GM12873 (cell line): ENCODE measurements at regions not wholly inside any gene's neighbourhood (a gene's known extent, or its start where the extent isn't known, plus 50 kb on each side); places are given as distances from the start of the nearest gene placed in this dataset.

Experiments used
- TF ChIP-seq, protein P1 (sequence below): IDR thresholded peaks from 2 replicates; pipeline ENCODE4 v1.5.1; 2012; ENCODE audit warnings: low read depth, mild to moderate bottlenecking, moderate library complexity, low read length, control low read depth; ENCODE audit not compliant: insufficient read depth; ENCODE audit errors: missing control alignments

DNA sequence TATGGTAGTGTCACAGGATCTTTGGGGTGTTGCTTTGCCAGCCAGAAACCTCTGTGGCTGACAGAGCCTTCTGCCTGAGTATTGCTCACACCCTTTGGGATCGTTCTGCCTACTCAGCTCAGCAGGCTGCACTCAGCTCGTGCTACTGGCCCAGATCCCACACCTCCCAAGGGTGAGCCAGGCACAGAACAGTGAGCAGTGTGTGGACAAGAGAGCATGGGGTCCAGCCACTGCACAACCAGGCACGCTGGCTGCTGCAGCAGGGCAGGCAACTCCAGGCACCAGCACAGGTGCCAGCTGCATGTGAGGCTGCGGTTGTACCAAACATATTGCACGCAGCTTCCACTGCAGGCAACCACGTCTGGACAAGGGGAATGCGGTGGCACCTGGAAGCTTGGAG is 84.9 kb downstream of the CYB561 start:
- TF ChIP-seq, protein P1, sequence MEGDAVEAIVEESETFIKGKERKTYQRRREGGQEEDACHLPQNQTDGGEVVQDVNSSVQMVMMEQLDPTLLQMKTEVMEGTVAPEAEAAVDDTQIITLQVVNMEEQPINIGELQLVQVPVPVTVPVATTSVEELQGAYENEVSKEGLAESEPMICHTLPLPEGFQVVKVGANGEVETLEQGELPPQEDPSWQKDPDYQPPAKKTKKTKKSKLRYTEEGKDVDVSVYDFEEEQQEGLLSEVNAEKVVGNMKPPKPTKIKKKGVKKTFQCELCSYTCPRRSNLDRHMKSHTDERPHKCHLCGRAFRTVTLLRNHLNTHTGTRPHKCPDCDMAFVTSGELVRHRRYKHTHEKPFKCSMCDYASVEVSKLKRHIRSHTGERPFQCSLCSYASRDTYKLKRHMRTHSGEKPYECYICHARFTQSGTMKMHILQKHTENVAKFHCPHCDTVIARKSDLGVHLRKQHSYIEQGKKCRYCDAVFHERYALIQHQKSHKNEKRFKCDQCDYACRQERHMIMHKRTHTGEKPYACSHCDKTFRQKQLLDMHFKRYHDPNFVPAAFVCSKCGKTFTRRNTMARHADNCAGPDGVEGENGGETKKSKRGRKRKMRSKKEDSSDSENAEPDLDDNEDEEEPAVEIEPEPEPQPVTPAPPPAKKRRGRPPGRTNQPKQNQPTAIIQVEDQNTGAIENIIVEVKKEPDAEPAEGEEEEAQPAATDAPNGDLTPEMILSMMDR = no peak

DNA sequence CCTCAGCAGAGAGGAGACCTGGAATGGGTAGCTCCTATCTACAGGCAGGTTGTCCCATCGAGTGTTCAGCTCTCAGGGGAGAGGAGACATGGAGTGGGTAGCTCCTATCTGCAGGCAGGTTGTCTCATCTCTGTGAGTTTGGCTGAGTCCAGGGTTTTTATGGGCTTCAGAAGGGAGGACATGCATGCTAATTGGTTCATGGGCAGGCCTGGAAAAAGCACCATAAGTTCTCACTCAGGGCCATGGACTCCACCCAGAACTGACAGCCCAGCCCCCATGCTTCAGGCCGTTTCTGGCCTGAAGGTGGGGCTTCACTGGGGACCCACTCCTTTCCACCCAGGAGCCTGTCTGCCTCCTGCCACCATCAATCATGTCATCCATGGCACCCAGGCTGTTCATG is 84.0 kb downstream of the CYB561 start:
- TF ChIP-seq, protein P1 = no peak

GRCh38 chr17:63364387-63364786 is 81.7 kb downstream of the CYB561 start:
- TF ChIP-seq, protein P1 = no peak

DNA sequence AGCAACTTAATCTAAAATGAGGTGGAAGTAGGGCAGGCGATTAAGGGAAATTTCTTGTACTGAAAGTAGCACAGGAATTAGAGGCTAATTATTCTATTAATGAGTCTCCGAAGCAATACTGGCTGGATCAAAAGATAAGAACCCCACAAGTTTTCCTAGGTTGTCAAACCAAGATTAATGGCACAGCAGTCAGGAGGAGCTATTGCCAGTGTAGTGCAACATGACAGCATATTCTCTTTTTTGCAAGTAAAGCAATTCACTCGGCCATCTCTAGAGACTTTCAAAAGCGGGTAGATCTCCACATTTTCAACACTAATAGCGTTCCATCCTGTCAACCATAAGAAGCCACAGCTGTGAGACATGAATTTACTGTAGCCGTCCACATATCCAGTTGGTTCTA is 81.2 kb downstream of the CYB561 start:
- TF ChIP-seq, protein P1 = no peak

DNA sequence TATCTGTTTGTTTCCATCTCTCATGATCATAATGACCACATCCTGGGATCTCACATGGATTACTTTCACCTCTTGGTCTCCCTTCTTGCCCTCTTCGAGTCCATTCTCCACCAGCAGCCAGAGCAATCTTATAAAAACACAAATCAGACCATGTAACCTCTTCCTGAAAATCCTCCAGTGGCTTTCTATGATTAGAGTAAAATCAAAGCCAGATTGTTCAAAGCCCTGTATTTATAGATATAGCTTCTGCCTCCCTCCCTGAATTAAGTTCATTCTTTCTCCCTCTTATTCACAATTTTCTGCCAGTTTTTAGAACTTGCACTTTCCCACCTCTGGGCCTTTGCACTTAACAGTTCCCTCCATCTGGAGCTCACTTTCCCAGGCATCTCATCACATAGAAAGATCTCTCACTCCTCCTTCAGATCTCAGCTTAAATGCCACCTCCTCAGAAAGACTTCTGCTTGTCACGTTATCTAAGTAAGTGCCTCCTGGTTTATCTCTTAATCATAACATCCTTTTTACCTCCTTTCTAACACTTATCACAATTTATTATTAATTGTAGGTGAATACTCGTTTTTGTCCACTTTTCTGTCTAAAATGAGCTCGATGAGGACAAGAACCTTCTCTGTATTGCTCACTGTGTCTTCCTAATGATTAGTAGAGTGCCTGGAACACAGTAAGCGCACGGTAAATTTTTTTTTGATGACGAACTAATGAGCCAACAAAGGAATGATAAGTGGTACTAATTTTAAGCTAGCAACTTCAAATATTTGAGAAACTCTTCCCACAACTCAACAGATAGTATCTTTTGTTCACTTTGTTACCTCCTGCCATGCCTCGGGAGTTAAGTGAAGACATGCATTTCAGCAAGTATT is 80.5 kb downstream of the CYB561 start:
- TF ChIP-seq, protein P1 = no peak

- TF ChIP-seq, protein P1 = no peak
These were observed 79.9 kb downstream of the CYB561 start for GRCh38 chr17:63366241-63366566.

- TF ChIP-seq, protein P1 = no peak
These were observed 76.9 kb downstream of the CYB561 start for GRCh38 chr17:63369233-63369632.

DNA sequence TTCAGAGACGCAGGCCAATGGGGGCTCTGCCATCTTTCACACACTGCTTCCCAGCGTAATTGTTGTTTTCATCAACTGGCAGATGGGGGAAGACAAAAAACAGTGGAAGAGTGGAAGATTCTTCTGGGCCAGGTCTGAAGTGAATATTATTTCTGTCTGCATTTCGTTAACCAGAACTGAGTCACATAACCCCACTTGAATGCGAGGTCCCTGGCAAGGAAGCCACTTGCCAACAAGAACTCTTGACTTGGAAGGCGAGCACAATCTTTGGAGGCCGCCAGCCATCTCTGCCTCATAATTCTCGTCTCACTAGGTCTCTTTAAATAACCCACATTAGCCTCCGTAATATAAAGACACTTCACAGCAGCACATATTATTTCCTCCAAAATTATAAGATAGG is 75.4 kb downstream of the CYB561 start:
- TF ChIP-seq, protein P1 = no peak
